H1 (cell line): ENCODE measurements at regions not wholly inside any gene's neighbourhood (a gene's known extent, or its start where the extent isn't known, plus 50 kb on each side); places are given as distances from the start of the nearest gene placed in this dataset.

Experiments used
- CTCF ChIA-PET: fragments of 300-600 bp; sonication (Branson Sonifier 250); formaldehyde crosslinking; loops from one replicate; lab custom pipeline; 2021; ENCODE audit not compliant: partially characterized antibody; lab: Charles Lee
- POLR2A ChIA-PET: fragments of 300-600 bp; sonication (Branson Sonifier 250); formaldehyde crosslinking; loops from one replicate; lab custom pipeline; 2021; ENCODE audit warnings: inconsistent platforms; ENCODE audit not compliant: partially characterized antibody; lab: Charles Lee
- DNase-seq, 2 experiments: peaks; one replicate each; pipeline versions ENCODE4 v3.0.0 to v3.0.0-alpha.2; 2010 to 2022; ENCODE audit warnings: low spot score in 2 of 2, low read depth in 1 of 2, mixed read lengths in 1 of 2
- FAIRE-seq: peaks from 2 replicates; lab custom pipeline; 2011; peaks lifted over from hg19 to GRCh38; lab: Jason Lieb, UNC
- H2AFZ ChIP-seq: 2 replicates; pipeline ENCODE4 v1.8.1; 2012; ENCODE audit warnings: low read length, inconsistent platforms
- H2AK5ac ChIP-seq: 2 replicates; pipeline ENCODE4 v1.6.1; 2013; ENCODE audit warnings: low read depth, low read length
- H2BK120ac ChIP-seq: replicated peaks from 2 replicates; pipeline ENCODE3; 2013; ENCODE audit warnings: low read depth, low read length, inconsistent platforms
- H2BK12ac ChIP-seq: 2 replicates; pipeline ENCODE4 v1.6.1; 2013; ENCODE audit warnings: low read depth, low read length
- H2BK15ac ChIP-seq: 2 replicates; pipeline ENCODE4 v1.6.1; 2013; ENCODE audit warnings: low read length
- H2BK20ac ChIP-seq: 2 replicates; pipeline ENCODE4 v1.6.1; 2013; ENCODE audit warnings: low read length
- H2BK5ac ChIP-seq: 2 replicates; pipeline ENCODE4 v1.6.1; 2013; ENCODE audit warnings: low read depth, low read length
- H3K14ac ChIP-seq: 2 replicates; pipeline ENCODE4 v1.6.1; 2013; ENCODE audit warnings: inconsistent platforms; ENCODE audit not compliant: insufficient read length
- H3K18ac ChIP-seq: 2 replicates; pipeline ENCODE4 v1.6.1; 2013; ENCODE audit warnings: low read length; ENCODE audit errors: extremely low read depth
- H3K23ac ChIP-seq: 2 replicates; pipeline ENCODE4 v1.6.1; 2013; ENCODE audit warnings: inconsistent platforms; ENCODE audit not compliant: insufficient read length
- H3K23me2 ChIP-seq: 2 replicates; pipeline ENCODE4 v1.6.1; 2013; ENCODE audit warnings: low read depth, low read length
- H3K27ac ChIP-seq: 2 replicates; pipeline ENCODE4 v1.6.1; 2011; ENCODE audit warnings: low read depth, low read length, inconsistent platforms
- H3K27me3 ChIP-seq, 4 experiments: replicated peaks in 1 of 4; 1 replicate in 1 of 4; 2 replicates in 3 of 4; pipeline versions ENCODE4 v1.6.1 to v1.8.1; 2011 to 2013; ENCODE audit warnings: low read length in 3 of 4, mild to moderate bottlenecking in 3 of 4, inconsistent platforms in 2 of 4, mixed read lengths in 2 of 4, moderate library complexity in 1 of 4; ENCODE audit not compliant: control insufficient read depth in 3 of 4, insufficient read depth in 3 of 4; ENCODE audit errors: extremely low read depth in 1 of 4
- H3K36me3 ChIP-seq, 4 experiments: 2 replicates each; pipeline versions ENCODE4 v1.6.1 to v1.8.1; 2011 to 2013; ENCODE audit warnings: mild to moderate bottlenecking in 4 of 4, low read length in 3 of 4, moderate library complexity in 2 of 4, control low read depth in 1 of 4, inconsistent platforms in 1 of 4; ENCODE audit not compliant: insufficient read depth in 4 of 4, control insufficient read depth in 2 of 4
- H3K4ac ChIP-seq: replicated peaks from 2 replicates; pipeline ENCODE3; 2013; ENCODE audit warnings: low read length, low read depth, mixed read lengths, inconsistent platforms; ENCODE audit not compliant: insufficient read length
- H3K4me1 ChIP-seq, 4 experiments: replicated peaks in 1 of 4; 1 replicate in 1 of 4; 2 replicates in 3 of 4; pipeline versions ENCODE4 v1.6.1 to v1.8.1; 2011 to 2013; ENCODE audit warnings: low read length in 3 of 4, inconsistent platforms in 2 of 4, mixed read lengths in 1 of 4; ENCODE audit not compliant: insufficient read depth in 4 of 4, control insufficient read depth in 3 of 4
- H3K4me2 ChIP-seq, 2 experiments: 2 replicates each; pipeline versions ENCODE4 v1.6.1 to v1.8.1; 2011 to 2013; ENCODE audit warnings: low read depth in 2 of 2, low read length in 2 of 2, control low read depth in 1 of 2, inconsistent platforms in 1 of 2, mild to moderate bottlenecking in 1 of 2; ENCODE audit not compliant: insufficient read depth in 1 of 2
- H3K4me3 ChIP-seq, 4 experiments: fragments of 200-600, 300-600 bp in 1 of 4; sonication (generic), shearing (Covaris generic), sonication (Bioruptor Twin) in 1 of 4; 2 replicates each; pipeline versions ENCODE4 v1.5.1 to v1.8.1; 2011 to 2016; ENCODE audit warnings: low read length in 4 of 4, low read depth in 3 of 4, control low read depth in 2 of 4, inconsistent platforms in 2 of 4, mild to moderate bottlenecking in 2 of 4, mixed read lengths in 1 of 4, moderate library complexity in 1 of 4; ENCODE audit not compliant: insufficient read depth in 2 of 4; ENCODE audit errors: extremely low read depth in 1 of 4
- H3K56ac ChIP-seq: replicated peaks from 2 replicates; pipeline ENCODE3; 2013; ENCODE audit warnings: low read depth, mild to moderate bottlenecking, mixed read lengths, low read length, inconsistent platforms; ENCODE audit not compliant: insufficient read length
- H3K79me1 ChIP-seq: 2 replicates; pipeline ENCODE4 v1.6.1; 2013; ENCODE audit warnings: low read depth, low read length, control low read depth
- H3K79me2 ChIP-seq, 2 experiments: 2 replicates each; pipeline versions ENCODE4 v1.6.1 to v1.8.1; 2012 to 2013; ENCODE audit warnings: low read length in 2 of 2, mild to moderate bottlenecking in 2 of 2, inconsistent platforms in 1 of 2; ENCODE audit not compliant: insufficient read depth in 2 of 2, control insufficient read depth in 1 of 2
- H3K9ac ChIP-seq, 4 experiments: replicated peaks in 1 of 4; 1 replicate in 1 of 4; 2 replicates in 3 of 4; pipeline versions ENCODE4 v1.6.1 to v1.8.1; 2011 to 2013; ENCODE audit warnings: low read depth in 3 of 4, low read length in 3 of 4, control low read depth in 2 of 4, mild to moderate bottlenecking in 2 of 4, moderate library complexity in 2 of 4, inconsistent platforms in 1 of 4; ENCODE audit errors: extremely low read depth in 1 of 4
- H3K9me3 ChIP-seq, 2 experiments: 2 replicates each; pipeline versions ENCODE4 v1.6.1 to v1.8.1; 2012 to 2013; ENCODE audit warnings: mild to moderate bottlenecking in 2 of 2, moderate library complexity in 2 of 2, control low read depth in 1 of 2, inconsistent platforms in 1 of 2, low read depth in 1 of 2, low read length in 1 of 2, mixed read lengths in 1 of 2; ENCODE audit not compliant: insufficient read depth in 2 of 2
- H4K20me1 ChIP-seq, 2 experiments: replicated peaks in 1 of 2; 2 replicates each; pipeline versions ENCODE3 to v1.8.1; 2011 to 2013; ENCODE audit warnings: inconsistent platforms in 2 of 2, low read length in 2 of 2, mild to moderate bottlenecking in 1 of 2; ENCODE audit not compliant: insufficient read depth in 2 of 2, control insufficient read depth in 1 of 2
- H4K5ac ChIP-seq: 2 replicates; pipeline ENCODE4 v1.6.1; 2013; ENCODE audit warnings: low read length, low read depth, mixed read lengths, inconsistent platforms; ENCODE audit not compliant: insufficient read length
- H4K8ac ChIP-seq: 2 replicates; pipeline ENCODE4 v1.8.0; 2013; ENCODE audit warnings: mild to moderate bottlenecking, moderate library complexity, low read length, inconsistent platforms; ENCODE audit not compliant: insufficient read depth; ENCODE audit errors: extremely low read depth
- H4K91ac ChIP-seq: replicated peaks from 2 replicates; pipeline ENCODE3; 2013; ENCODE audit warnings: low read length, mixed read lengths, inconsistent platforms; ENCODE audit not compliant: insufficient read length
- WGBS, 2 experiments: shearing (Covaris generic) in 1 of 2; methylation state at CpG; one replicate each; pipeline versions ENCODE4 v1.1.6 to v1.1.7; 2013 to 2015; ENCODE audit warnings: low lambda C conversion rate in 2 of 2, mixed read lengths in 2 of 2, inconsistent platforms in 1 of 2, low coverage in 1 of 2, missing lambda C conversion rate in 1 of 2; ENCODE audit not compliant: insufficient replicate concordance in 2 of 2, insufficient coverage in 1 of 2, insufficient read length in 1 of 2; ENCODE audit errors: extremely low coverage in 1 of 2, missing lambda C conversion rate in 1 of 2; 5-methylcytosine and 5-hydroxymethylcytosine counted together
- TF ChIP-seq, protein P1 (sequence below): fragments of 300-600 bp; sonication (generic); IDR thresholded peaks from 2 replicates; pipeline ENCODE4 v1.7.1; 2012; ENCODE audit warnings: low read length, moderate library complexity, mild to moderate bottlenecking, inconsistent platforms; ENCODE audit not compliant: insufficient replicate concordance

DNA sequence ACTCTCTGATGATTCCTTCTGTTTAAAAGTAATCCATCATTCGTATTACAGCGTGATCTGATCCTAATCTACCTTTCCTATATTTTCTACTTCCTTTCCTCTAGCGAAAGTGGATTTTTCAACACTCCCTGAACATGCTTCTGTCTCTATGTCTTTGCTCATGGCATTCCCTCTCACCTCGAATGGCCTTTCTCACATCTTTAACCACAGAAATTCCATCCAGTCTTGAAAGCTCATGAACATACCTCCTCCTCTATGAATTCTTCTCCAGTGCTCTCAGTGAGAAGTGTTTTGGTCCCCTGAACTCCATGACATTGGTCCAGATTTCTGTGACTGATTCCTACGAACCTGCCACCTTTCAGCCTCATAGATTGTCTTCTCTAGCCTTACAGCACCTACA, 323.2 kb downstream of the RAD51AP2 start:
- no peak overlapping the region for H4K5ac ChIP-seq
- no peaks in the 10 kb centered on the region for H3K79me2 ChIP-seq
- no peak overlapping the region for H2AK5ac ChIP-seq
- no peak overlapping the region for H3K4ac ChIP-seq
- no peak overlapping the region for H3K27ac ChIP-seq
- H4K91ac ChIP-seq = no peak overlapping the region
- no peak overlapping the region for H2BK120ac ChIP-seq
- no peaks in the 10 kb centered on the region; a peak in 1 of 4 replicates for H3K9me3 ChIP-seq
- no peak overlapping the region for H3K56ac ChIP-seq
- no peak for FAIRE-seq
- no peak overlapping the region for H3K4me3 ChIP-seq
- no peak overlapping the region for H3K18ac ChIP-seq
- no peaks in the 10 kb centered on the region for H3K23me2 ChIP-seq
- H4K20me1 ChIP-seq = no peaks in the 10 kb centered on the region
- ChIA-PET POLR2A (no interaction called here), CTCF (no interaction called here)
- WGBS, 2 experiments = 83% methylated on average over 5 of the region's 5 CpGs; no CpG with 5 or more reads in 1 of the 2 experiments
- no peaks in the 10 kb centered on the region for H3K4me1 ChIP-seq
- no peak overlapping the region for H3K9ac ChIP-seq
- H2BK5ac ChIP-seq = no peak overlapping the region
- no peak overlapping the region for H3K23ac ChIP-seq
- H2BK12ac ChIP-seq = no peak overlapping the region
- no peak overlapping the region for H4K8ac ChIP-seq
- H3K27me3 ChIP-seq = no peaks in the 10 kb centered on the region
- H3K14ac ChIP-seq = no peak overlapping the region
- H2BK20ac ChIP-seq = no peak overlapping the region
- H3K4me2 ChIP-seq = no peak overlapping the region
- no peak overlapping the region for H2BK15ac ChIP-seq
- no peak overlapping the region for H2AFZ ChIP-seq
- DNase-seq = no peak
- no peaks in the 10 kb centered on the region for H3K79me1 ChIP-seq
- no peaks in the 10 kb centered on the region for H3K36me3 ChIP-seq
- TF ChIP-seq, protein P1, sequence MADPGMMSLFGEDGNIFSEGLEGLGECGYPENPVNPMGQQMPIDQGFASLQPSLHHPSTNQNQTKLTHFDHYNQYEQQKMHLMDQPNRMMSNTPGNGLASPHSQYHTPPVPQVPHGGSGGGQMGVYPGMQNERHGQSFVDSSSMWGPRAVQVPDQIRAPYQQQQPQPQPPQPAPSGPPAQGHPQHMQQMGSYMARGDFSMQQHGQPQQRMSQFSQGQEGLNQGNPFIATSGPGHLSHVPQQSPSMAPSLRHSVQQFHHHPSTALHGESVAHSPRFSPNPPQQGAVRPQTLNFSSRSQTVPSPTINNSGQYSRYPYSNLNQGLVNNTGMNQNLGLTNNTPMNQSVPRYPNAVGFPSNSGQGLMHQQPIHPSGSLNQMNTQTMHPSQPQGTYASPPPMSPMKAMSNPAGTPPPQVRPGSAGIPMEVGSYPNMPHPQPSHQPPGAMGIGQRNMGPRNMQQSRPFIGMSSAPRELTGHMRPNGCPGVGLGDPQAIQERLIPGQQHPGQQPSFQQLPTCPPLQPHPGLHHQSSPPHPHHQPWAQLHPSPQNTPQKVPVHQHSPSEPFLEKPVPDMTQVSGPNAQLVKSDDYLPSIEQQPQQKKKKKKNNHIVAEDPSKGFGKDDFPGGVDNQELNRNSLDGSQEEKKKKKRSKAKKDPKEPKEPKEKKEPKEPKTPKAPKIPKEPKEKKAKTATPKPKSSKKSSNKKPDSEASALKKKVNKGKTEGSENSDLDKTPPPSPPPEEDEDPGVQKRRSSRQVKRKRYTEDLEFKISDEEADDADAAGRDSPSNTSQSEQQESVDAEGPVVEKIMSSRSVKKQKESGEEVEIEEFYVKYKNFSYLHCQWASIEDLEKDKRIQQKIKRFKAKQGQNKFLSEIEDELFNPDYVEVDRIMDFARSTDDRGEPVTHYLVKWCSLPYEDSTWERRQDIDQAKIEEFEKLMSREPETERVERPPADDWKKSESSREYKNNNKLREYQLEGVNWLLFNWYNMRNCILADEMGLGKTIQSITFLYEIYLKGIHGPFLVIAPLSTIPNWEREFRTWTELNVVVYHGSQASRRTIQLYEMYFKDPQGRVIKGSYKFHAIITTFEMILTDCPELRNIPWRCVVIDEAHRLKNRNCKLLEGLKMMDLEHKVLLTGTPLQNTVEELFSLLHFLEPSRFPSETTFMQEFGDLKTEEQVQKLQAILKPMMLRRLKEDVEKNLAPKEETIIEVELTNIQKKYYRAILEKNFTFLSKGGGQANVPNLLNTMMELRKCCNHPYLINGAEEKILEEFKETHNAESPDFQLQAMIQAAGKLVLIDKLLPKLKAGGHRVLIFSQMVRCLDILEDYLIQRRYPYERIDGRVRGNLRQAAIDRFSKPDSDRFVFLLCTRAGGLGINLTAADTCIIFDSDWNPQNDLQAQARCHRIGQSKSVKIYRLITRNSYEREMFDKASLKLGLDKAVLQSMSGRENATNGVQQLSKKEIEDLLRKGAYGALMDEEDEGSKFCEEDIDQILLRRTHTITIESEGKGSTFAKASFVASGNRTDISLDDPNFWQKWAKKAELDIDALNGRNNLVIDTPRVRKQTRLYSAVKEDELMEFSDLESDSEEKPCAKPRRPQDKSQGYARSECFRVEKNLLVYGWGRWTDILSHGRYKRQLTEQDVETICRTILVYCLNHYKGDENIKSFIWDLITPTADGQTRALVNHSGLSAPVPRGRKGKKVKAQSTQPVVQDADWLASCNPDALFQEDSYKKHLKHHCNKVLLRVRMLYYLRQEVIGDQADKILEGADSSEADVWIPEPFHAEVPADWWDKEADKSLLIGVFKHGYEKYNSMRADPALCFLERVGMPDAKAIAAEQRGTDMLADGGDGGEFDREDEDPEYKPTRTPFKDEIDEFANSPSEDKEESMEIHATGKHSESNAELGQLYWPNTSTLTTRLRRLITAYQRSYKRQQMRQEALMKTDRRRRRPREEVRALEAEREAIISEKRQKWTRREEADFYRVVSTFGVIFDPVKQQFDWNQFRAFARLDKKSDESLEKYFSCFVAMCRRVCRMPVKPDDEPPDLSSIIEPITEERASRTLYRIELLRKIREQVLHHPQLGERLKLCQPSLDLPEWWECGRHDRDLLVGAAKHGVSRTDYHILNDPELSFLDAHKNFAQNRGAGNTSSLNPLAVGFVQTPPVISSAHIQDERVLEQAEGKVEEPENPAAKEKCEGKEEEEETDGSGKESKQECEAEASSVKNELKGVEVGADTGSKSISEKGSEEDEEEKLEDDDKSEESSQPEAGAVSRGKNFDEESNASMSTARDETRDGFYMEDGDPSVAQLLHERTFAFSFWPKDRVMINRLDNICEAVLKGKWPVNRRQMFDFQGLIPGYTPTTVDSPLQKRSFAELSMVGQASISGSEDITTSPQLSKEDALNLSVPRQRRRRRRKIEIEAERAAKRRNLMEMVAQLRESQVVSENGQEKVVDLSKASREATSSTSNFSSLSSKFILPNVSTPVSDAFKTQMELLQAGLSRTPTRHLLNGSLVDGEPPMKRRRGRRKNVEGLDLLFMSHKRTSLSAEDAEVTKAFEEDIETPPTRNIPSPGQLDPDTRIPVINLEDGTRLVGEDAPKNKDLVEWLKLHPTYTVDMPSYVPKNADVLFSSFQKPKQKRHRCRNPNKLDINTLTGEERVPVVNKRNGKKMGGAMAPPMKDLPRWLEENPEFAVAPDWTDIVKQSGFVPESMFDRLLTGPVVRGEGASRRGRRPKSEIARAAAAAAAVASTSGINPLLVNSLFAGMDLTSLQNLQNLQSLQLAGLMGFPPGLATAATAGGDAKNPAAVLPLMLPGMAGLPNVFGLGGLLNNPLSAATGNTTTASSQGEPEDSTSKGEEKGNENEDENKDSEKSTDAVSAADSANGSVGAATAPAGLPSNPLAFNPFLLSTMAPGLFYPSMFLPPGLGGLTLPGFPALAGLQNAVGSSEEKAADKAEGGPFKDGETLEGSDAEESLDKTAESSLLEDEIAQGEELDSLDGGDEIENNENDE = no peak
